IMR-90 (cell line): ENCODE measurements at regions not wholly inside any gene's neighbourhood (a gene's known extent, or its start where the extent isn't known, plus 50 kb on each side); places are given as distances from the start of the nearest gene placed in this dataset.

Experiments
- ATAC-seq: fragments of 200-7000 bp; cut with Tn5 transposase; 2 replicates; pipeline ENCODE4 v1.9.1; 2020; ENCODE audit warnings: low read depth, mild to moderate bottlenecking, moderate library complexity
- BruUV-seq: library from RNA; stranded (reverse); fragments of 400-500 nt; replicated peaks from 2 replicates; lab custom pipeline; 2021; lab: Mats Ljungman, UMichigan
- CTCF ChIA-PET: fragments of 300-600 bp; formaldehyde crosslinking; extraction: SDS; loops from one replicate; lab custom pipeline; 2021; ENCODE audit warnings: antibody characterized with exemption; lab: Yijun Ruan, JAX
- POLR2A ChIA-PET: fragments of 300-600 bp; sonication (Branson Sonifier 250); formaldehyde crosslinking; loops from one replicate; lab custom pipeline; 2022; ENCODE audit warnings: antibody characterized with exemption; ENCODE audit not compliant: unreplicated experiment; lab: Charles Lee
- DNase-seq: peaks from one replicate; pipeline ENCODE4 v3.0.0; 2013
- H2AFZ ChIP-seq: replicated peaks from 2 replicates; pipeline ENCODE3; 2013; ENCODE audit warnings: low read length, mild to moderate bottlenecking; ENCODE audit not compliant: poor library complexity
- H2AK5ac ChIP-seq: 2 replicates; pipeline ENCODE4 v1.6.1; 2013; ENCODE audit warnings: low read depth, low read length, inconsistent platforms
- H2AK9ac ChIP-seq: replicated peaks from 2 replicates; pipeline ENCODE3; 2013; ENCODE audit warnings: mild to moderate bottlenecking, low read depth, low read length, moderate library complexity; ENCODE audit not compliant: poor library complexity
- H2BK120ac ChIP-seq: 2 replicates; pipeline ENCODE4 v1.6.1; 2013; ENCODE audit warnings: low read depth, low read length, inconsistent platforms
- H2BK15ac ChIP-seq: 3 replicates; pipeline ENCODE4 v1.6.1; 2013; ENCODE audit warnings: low read depth, low read length, inconsistent platforms
- H2BK20ac ChIP-seq: 2 replicates; pipeline ENCODE4 v1.6.1; 2013; ENCODE audit warnings: low read depth, mild to moderate bottlenecking, inconsistent platforms, low read length, moderate library complexity
- H2BK5ac ChIP-seq: 2 replicates; pipeline ENCODE4 v1.6.1; 2013; ENCODE audit warnings: mild to moderate bottlenecking, low read depth, low read length, inconsistent platforms; ENCODE audit not compliant: poor library complexity, severe bottlenecking
- H3K14ac ChIP-seq: replicated peaks from 2 replicates; pipeline ENCODE4 v1.6.1; 2013; ENCODE audit warnings: low read depth, low read length, inconsistent platforms
- H3K18ac ChIP-seq: 2 replicates; pipeline ENCODE4 v1.6.1; 2013; ENCODE audit warnings: low read depth, low read length, control low read depth
- H3K23ac ChIP-seq: 2 replicates; pipeline ENCODE4 v1.6.1; 2013; ENCODE audit warnings: low read depth, low read length, inconsistent platforms
- H3K27ac ChIP-seq: 2 replicates; pipeline ENCODE4 v1.5.1; 2013; ENCODE audit warnings: mild to moderate bottlenecking, control low read depth, low read length; ENCODE audit not compliant: insufficient read depth
- H3K27me3 ChIP-seq: 2 replicates; pipeline ENCODE4 v1.6.1; 2013; ENCODE audit warnings: low read length; ENCODE audit not compliant: control insufficient read depth, insufficient read depth
- H3K36me3 ChIP-seq: 2 replicates; pipeline ENCODE4 v1.6.1; 2013; ENCODE audit warnings: low read length, mixed read lengths; ENCODE audit not compliant: control insufficient read depth, insufficient read depth
- H3K4ac ChIP-seq: 2 replicates; pipeline ENCODE4 v1.6.1; 2013; ENCODE audit warnings: low read depth, low read length, inconsistent platforms
- H3K4me1 ChIP-seq: 2 replicates; pipeline ENCODE4 v1.6.1; 2013; ENCODE audit warnings: low read length, mixed read lengths; ENCODE audit not compliant: control insufficient read depth, insufficient read depth
- H3K4me2 ChIP-seq: 2 replicates; pipeline ENCODE4 v1.6.1; 2013; ENCODE audit warnings: low read depth, mild to moderate bottlenecking, control low read depth, low read length, moderate library complexity
- H3K4me3 ChIP-seq: 2 replicates; pipeline ENCODE4 v1.5.1; 2013; ENCODE audit warnings: low read depth, mild to moderate bottlenecking, control low read depth, low read length, moderate library complexity; ENCODE audit not compliant: insufficient read depth
- H3K56ac ChIP-seq: 2 replicates; pipeline ENCODE4 v1.6.1; 2013; ENCODE audit warnings: low read length, inconsistent platforms; ENCODE audit not compliant: insufficient read depth; ENCODE audit errors: extremely low read depth
- H3K79me1 ChIP-seq, 2 experiments: 2 replicates each; pipeline ENCODE4 v1.6.1; 2013; ENCODE audit warnings: low read length in 2 of 2, inconsistent platforms in 1 of 2, low read depth in 1 of 2
- H3K9ac ChIP-seq: 2 replicates; pipeline ENCODE4 v1.6.1; 2013; ENCODE audit warnings: low read depth, low read length, control low read depth
- H3K9me1 ChIP-seq: 2 replicates; pipeline ENCODE4 v1.6.1; 2013; ENCODE audit warnings: low read length, inconsistent platforms; ENCODE audit not compliant: insufficient read depth
- H3K9me3 ChIP-seq: 2 replicates; pipeline ENCODE4 v1.6.1; 2013; ENCODE audit warnings: low read length; ENCODE audit not compliant: control insufficient read depth, insufficient read depth
- H4K20me1 ChIP-seq: 2 replicates; pipeline ENCODE4 v1.6.1; 2013; ENCODE audit warnings: low read length, inconsistent platforms; ENCODE audit not compliant: insufficient read depth
- H4K5ac ChIP-seq: 2 replicates; pipeline ENCODE4 v1.6.1; 2013; ENCODE audit warnings: mild to moderate bottlenecking, low read depth, low read length, control low read depth
- H4K8ac ChIP-seq, 2 experiments: 2 replicates each; pipeline ENCODE4 v1.6.1; 2013; ENCODE audit warnings: low read depth in 2 of 2, low read length in 2 of 2, control low read depth in 1 of 2, inconsistent platforms in 1 of 2
- H4K91ac ChIP-seq: 2 replicates; pipeline ENCODE4 v1.6.1; 2013; ENCODE audit warnings: low read depth, low read length, inconsistent platforms; ENCODE audit not compliant: insufficient read depth
- BHLHE40 ChIP-seq: fragments of 150-350 bp; IDR thresholded peaks from 2 replicates; pipeline ENCODE4 v1.6.1; 2016; ENCODE audit warnings: mild to moderate bottlenecking, low read depth, low read length
- CEBPB ChIP-seq: IDR thresholded peaks from 2 replicates; pipeline ENCODE4 v1.6.1; 2012; ENCODE audit warnings: low read depth, low read length, improper control_type of control experiment
- CHD1 ChIP-seq: IDR thresholded peaks from 2 replicates; pipeline ENCODE4 v1.6.1; 2012; ENCODE audit warnings: low read depth, low read length, improper control_type of control experiment
- CTCF ChIP-seq: conservative IDR thresholded peaks from 2 replicates; pipeline ENCODE4 v1.5.1; 2012; ENCODE audit warnings: mild to moderate bottlenecking, low read depth, low read length, improper control_type of control experiment
- ELK1 ChIP-seq: fragments of 150-350 bp; IDR thresholded peaks from 2 replicates; pipeline ENCODE4 v1.6.1; 2016; ENCODE audit warnings: low read depth, mild to moderate bottlenecking, low read length, moderate library complexity, borderline replicate concordance
- FOS ChIP-seq: fragments of 150-350 bp; IDR thresholded peaks from 2 replicates; pipeline ENCODE4 v1.6.1; 2016; ENCODE audit warnings: low read depth, low read length
- MAFK ChIP-seq: IDR thresholded peaks from 2 replicates; pipeline ENCODE4 v1.6.1; 2012; ENCODE audit warnings: low read depth, low read length, improper control_type of control experiment
- MAZ ChIP-seq: IDR thresholded peaks from 2 replicates; pipeline ENCODE4 v1.6.1; 2012; ENCODE audit warnings: low read depth, mild to moderate bottlenecking, low read length, improper control_type of control experiment, moderate library complexity, borderline replicate concordance
- MXI1 ChIP-seq: IDR thresholded peaks from 2 replicates; pipeline ENCODE4 v1.6.1; 2012; ENCODE audit warnings: low read depth, mild to moderate bottlenecking, low read length, moderate library complexity, borderline replicate concordance
- NFE2L2 ChIP-seq: fragments of 150-350 bp; IDR thresholded peaks from 2 replicates; pipeline ENCODE4 v1.6.1; 2016; ENCODE audit warnings: low read depth, mild to moderate bottlenecking, low read length
- POLR2A ChIP-seq: IDR thresholded peaks from 2 replicates; pipeline ENCODE4 v1.6.1; 2012; ENCODE audit warnings: mild to moderate bottlenecking, low read depth, low read length
- RAD21 ChIP-seq: IDR thresholded peaks from 2 replicates; pipeline ENCODE4 v1.6.1; 2012; ENCODE audit warnings: low read length, improper control_type of control experiment
- RCOR1 ChIP-seq: IDR thresholded peaks from 2 replicates; pipeline ENCODE4 v1.6.1; 2012; ENCODE audit warnings: mild to moderate bottlenecking, low read length, improper control_type of control experiment; ENCODE audit not compliant: insufficient replicate concordance
- RFX5 ChIP-seq: IDR thresholded peaks from 2 replicates; pipeline ENCODE4 v1.8.0; 2012; ENCODE audit warnings: low read depth, mild to moderate bottlenecking, low read length, moderate library complexity
- SMC3 ChIP-seq: fragments of 150-350 bp; IDR thresholded peaks from 2 replicates; pipeline ENCODE4 v1.6.1; 2016; ENCODE audit warnings: low read depth, mild to moderate bottlenecking, antibody characterized with exemption, low read length, moderate library complexity
- USF2 ChIP-seq: fragments of 150-350 bp; IDR thresholded peaks from 2 replicates; pipeline ENCODE4 v1.6.1; 2017; ENCODE audit warnings: mild to moderate bottlenecking, antibody characterized with exemption, low read length, low read depth
- WGBS, 2 experiments: methylation state at CpG; one replicate each; pipeline versions ENCODE4 v1.1.5 to v1.1.7; 2013; ENCODE audit warnings: missing lambda C conversion rate in 2 of 2; ENCODE audit not compliant: insufficient read length in 1 of 2; ENCODE audit errors: extremely low coverage in 2 of 2; 5-methylcytosine and 5-hydroxymethylcytosine counted together
- dilution Hi-C: fragments of 300-500 bp; cut with HindIII; formaldehyde crosslinking; loops from one replicate; pipeline ENCODE4 v1.14.3; 2018; ENCODE audit warnings: low sequenced_read_pairs; ENCODE audit not compliant: unreplicated experiment
- in situ Hi-C: fragments of 300-500 bp; cut with MboI; formaldehyde crosslinking; loops from 3 replicates; pipeline ENCODE4 v1.14.3; 2019; ENCODE audit warnings: low sequenced_read_pairs, inconsistent platforms, mixed read lengths
- intact Hi-C: fragments of 100-400 bp; cut with micrococcal nuclease; formaldehyde crosslinking; loops from 2 replicates; pipeline ENCODE4 v1.10.0; 2022

GRCh38 chr14:51428981-51429380 is 188.9 kb downstream of the TMX1 start:
- DNase-seq (no peak), ATAC-seq (no peak)
- POLR2A ChIA-PET: no interaction called here
- in situ Hi-C loops (no loop called here), intact Hi-C loops (no loop called here), dilution Hi-C loops (no loop called here)
- Histone ChIP-seq H2AFZ (no peak overlapping the region), H3K9me1 (peaks cover 3% of the 10 kb centered on the region; the same call in 1 of the 2 replicates), H2AK9ac (no peak overlapping the region), H3K14ac (no peak overlapping the region), H2AK5ac (no peak overlapping the region), H2BK5ac (no peak overlapping the region), H4K8ac (no peak overlapping the region), H3K27ac (no peak overlapping the region), H3K4me1 (peaks cover 9% of the 10 kb centered on the region), H4K91ac (0 out of 2 replicates have a peak overlapping the region, but pooled peaks have one; percentile 19), H3K36me3 (no peaks in the 10 kb centered on the region), H3K4ac (no peak overlapping the region), H3K27me3 (no peaks in the 10 kb centered on the region), H2BK15ac (no peak overlapping the region), H2BK120ac (no peak overlapping the region), H3K18ac (no peak overlapping the region), H3K4me3 (no peak overlapping the region), H3K23ac (no peak overlapping the region), H3K9ac (no peak overlapping the region), H3K9me3 (no peaks in the 10 kb centered on the region), H4K20me1 (no peaks in the 10 kb centered on the region), H3K4me2 (no peak overlapping the region), H3K56ac (no peak overlapping the region), H4K5ac (no peak overlapping the region), H2BK20ac (no peak overlapping the region), H3K79me1 (0 out of 4 replicates have a peak, but pooled peaks cover 0 to 4% of the 10 kb centered on the region in 2 experiments)
- no CpG with 5 or more reads among the region's 1 CpG for WGBS, 2 experiments
- TF ChIP-seq CHD1 (no peak), POLR2A (no peak), MAFK (no peak), MXI1 (no peak), CEBPB (no peak), ELK1 (no peak), BHLHE40 (no peak), NFE2L2 (no peak), USF2 (no peak), RAD21 (no peak), CTCF (no peak), MAZ (no peak), FOS (no peak), SMC3 (no peak), RCOR1 (no peak), RFX5 (no peak)
- CTCF ChIA-PET: no interaction called here
- no TSS peak for BruUV-seq
